COR-L47 (cell line): ENCODE measurements at regions not wholly inside any gene's neighbourhood (a gene's known extent, or its start where the extent isn't known, plus 50 kb on each side); places are given as distances from the start of the nearest gene placed in this dataset.
"Not testable (repeated sequence)": the region's sequence is repeated elsewhere in the genome, so short reads cannot be mapped to it uniquely, and the experiment has no call there.

Experiments
- DNase-seq: peaks from one replicate; lab custom pipeline; 2025; lab: John Stamatoyannopoulos, UW

DNA sequence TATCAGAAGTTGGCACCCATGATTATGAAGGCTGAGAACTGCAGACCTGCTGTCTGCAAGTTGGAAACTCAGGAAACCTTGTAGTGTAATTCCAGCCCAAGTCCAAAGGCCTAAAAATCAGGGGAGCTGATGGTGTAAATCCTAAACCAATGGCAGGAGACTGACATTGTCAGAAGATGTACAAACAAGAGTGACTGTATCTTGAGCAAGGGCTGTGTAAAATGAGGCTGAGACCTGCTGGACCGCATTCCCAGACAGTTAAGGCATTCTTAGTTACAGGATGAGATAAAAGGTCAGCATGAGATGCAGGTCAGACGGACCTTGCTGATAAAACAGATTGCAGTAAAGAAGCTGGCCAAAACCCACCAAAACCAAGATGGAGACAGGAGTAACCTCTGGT lies 147.7 kb downstream of the COG6 start:
- DNase-seq = no peak

DNA sequence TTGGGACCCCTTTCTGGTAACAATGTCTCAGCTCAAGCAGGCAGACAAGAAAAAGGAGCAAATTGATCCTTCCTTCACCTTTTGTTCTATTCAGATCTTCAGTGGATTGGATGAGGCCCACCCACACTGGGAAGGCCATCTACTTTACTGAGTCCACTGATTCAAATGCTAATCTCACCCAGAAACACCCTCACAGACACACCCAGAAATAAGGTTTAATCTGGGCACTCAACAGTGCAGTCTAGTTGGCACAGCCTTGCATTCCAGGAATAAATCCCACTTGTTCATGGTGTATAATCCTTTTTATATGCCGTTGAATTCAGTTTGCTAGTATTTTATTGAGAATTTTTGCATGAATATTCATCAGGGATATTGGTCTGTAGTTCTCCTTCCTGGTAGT lies 148.4 kb downstream of the COG6 start:
- no peak for DNase-seq

DNA sequence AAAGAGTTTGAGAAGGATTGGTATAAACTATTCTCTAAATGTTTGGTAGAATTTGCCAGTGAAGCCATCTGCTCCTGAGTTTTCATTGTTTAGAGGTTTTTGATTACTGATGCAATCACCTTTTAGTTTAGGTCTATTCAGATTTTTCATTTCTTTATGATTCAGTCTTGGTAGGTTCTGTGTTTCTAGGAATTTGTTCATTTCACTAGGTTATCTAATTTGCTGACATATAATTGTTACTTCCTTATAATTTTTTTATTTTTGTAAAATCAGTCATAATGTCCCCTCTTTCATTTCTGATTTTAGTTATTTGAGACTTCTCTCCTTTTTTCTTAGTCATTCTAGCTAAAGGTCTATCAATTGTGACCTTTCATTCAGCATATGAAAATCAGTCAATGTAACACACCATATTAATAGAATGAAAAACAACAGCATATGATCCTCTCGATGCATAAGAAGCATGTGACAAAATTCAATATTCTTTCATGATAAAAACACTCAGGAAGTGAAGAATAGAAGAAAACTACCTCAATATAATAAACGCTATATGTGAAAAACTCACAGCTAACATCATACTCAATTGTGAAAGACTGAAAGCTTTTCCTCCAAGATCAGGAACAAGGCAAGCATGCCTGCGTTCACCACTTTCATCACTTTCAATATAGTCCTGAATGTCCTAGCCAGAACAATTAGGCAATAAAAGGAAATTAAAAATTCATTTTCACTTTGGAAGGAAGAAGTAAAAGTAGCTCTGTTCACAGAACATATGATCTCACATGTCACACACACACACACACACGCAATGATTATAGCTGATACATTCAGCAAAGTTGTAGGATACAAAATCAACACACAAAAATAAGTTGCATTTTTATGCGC lies 149.1 kb downstream of the COG6 start:
- DNase-seq = no peak

DNA sequence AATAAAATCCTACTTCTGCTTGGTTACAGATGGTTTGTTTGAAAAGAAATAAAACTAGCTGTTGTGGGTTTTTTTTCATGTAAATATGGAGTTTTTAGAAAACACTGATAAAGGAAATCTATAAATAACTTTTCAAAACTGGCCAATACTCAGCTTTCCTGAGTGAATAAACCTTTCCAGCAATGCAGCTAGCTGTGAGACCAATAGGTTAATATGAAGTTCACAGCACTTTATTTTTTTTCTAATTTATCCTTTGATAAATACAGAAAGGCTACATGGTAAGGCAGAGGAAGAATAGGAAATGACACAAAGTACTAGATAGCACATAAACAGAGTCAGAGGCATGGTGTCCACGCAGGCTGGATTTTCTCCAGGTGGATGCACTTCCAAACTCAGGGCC lies 154.0 kb downstream of the COG6 start:
- no peak for DNase-seq

DNA sequence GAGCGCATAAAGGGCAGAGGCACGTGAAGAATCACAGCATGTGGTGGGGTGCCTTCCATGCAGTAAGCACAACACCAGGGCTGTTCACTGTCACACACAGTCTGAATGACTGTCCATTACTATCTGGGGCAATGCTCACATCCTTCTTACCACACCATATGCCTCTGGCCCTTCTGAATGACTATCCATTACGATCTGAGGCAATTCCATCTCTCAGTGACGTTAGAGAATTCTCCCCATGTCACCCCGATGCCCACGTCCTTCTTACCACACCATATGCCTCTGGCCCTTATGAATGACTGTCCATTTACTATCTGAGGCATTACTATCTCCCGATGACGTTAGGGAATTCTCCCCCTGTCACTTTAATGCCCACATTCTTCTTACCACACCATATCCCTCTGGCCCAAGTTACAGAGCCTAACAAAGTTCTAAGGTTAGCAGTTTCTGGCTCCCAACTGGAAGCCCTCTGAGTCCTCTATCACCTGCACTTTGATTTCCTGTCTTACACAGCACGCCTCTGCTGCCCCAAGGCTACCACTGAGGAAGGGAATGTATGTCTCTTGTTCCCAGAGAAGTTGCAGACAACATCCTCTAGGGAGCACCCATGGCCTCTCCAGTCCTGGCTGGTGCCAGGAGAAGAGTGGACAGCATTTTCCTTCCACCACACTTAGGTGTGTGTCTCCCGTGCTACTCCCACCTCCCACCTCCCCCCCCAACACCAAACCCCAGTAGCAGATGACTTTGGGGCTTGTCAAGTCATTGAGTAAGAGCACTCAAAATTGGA lies 154.8 kb downstream of the COG6 start:
- no peak for DNase-seq

GRCh38 chr13:39811051-39811450 lies 155.6 kb downstream of the COG6 start:
- DNase-seq = no peak

- DNase-seq = no peak
Observed at GRCh38 chr13:39811696-39812095, 156.2 kb downstream of the COG6 start.

DNA sequence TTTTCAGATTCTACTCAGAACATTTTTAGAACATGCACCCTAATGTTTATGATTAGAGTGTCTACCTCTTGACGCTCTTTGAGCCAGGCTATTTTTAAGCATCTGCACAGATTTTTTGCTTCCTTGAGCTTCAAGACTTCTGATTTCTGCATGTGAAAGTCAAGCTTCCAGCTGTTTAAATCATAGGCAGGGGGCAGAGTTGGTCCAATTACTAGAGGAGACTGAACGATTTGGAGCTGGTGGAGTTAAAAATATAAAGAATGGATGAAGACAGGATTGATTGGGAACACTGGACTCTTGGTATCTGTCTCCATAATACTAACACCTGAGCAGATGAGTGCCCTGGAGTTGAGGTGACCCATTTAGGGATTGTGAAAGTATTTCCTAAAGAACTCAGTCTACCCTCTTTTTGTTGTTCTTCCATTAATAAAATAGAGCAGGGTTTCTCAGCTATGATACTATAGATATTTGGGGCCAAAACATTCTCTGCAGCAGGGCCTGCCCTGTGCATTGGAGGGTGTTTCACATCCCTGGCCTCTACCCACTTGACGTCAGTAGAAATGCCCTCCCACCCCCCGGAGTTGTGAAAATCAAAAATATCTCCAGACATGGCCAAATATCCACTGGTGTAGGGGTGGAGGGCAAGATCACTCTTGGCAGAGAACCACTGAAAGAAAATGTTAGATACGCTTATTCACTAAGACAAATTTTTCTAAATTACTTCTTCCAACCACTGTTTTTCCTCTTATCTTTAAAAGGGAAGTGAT lies 160.1 kb downstream of the COG6 start:
- no peak for DNase-seq

DNA sequence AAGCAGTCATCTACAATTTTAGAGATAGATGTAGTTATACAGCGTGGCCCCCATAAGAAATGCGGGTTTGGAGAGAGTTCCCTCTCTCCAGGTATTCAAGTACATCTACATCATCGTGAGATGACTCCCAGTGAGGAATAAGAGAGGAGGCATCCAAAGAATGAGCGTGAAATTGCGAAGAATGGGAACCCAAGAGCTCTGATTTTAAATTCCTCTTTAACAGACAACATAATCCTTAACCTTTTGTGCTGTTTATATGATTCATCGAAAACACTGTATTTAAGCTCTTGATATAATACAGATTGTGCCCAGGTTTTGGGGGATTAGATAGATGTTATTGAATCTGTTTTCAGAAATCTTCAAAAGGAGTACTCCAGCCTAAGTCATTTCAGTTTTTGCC lies 161.5 kb downstream of the COG6 start:
- no peak for DNase-seq

- DNase-seq = no peak
Observed at GRCh38 chr13:39818953-39819352, 163.5 kb downstream of the COG6 start.

- no peak for DNase-seq
Observed at GRCh38 chr13:39820606-39821005, 165.1 kb downstream of the COG6 start.

DNA sequence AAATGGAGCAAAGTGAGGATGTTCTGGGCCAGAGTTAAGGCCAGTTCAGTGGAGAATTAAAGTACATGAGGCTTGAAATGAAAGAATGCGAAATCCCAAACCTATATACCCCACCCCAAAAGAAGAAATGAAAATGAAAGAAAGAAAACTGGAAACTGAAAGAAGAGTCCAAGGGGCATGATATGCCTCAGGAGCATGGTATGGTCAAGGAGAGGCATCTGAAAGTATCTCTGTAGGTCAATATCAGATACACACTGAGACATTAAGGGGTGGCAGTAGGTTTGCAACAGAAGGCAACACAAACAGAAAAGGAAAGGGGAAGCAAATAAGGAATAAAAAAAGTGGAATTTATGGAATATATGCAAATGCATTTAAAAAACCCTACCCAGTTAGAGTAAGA lies 166.5 kb downstream of the COG6 start:
- DNase-seq = no peak

- no peak for DNase-seq
Observed at GRCh38 chr13:39822437-39822836, 167.0 kb downstream of the COG6 start.

GRCh38 chr13:39823063-39823713 lies 167.7 kb downstream of the COG6 start:
- DNase-seq = no peak

GRCh38 chr13:39825886-39826285 lies 170.4 kb downstream of the COG6 start:
- no peak for DNase-seq

DNA sequence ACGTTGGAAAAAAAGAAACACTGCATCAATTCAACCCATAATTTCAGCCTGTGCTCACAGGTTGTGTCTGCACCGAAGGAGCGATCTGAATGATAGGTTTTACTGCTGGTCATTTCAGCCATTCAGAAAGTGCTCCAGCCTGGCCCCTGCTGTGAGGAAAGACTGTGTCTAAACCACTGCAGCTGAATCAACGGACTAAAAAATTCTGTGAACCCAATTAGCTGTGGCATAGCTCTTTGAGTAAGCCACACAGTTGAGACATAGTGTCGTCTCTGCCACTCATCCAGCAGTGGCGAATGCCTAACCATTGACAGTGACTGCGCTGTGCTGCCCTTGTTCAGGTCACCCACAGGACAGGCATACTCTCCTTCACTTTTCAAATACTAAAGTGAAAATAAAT lies 179.8 kb downstream of the COG6 start:
- peak; percentile 9 for DNase-seq

DNA sequence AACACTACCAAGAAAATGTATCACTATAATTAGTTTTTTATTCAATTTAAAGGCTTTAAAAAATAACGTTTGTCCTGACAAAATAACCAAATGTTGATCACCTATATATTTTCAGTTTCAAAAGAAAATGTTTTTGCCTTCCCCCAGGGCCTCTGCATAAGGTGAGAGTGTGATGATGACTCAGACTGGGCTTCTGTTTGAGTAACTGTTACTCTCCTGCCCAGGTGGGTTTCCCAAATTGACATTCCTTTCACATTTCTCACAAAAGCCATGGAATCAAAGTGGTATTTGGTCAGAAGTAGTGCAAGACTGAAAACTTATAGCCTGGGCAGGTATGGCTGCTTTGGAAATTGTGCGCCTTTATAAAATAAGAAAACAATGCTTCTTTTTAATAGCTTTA lies 180.6 kb downstream of the COG6 start:
- no peak for DNase-seq

DNA sequence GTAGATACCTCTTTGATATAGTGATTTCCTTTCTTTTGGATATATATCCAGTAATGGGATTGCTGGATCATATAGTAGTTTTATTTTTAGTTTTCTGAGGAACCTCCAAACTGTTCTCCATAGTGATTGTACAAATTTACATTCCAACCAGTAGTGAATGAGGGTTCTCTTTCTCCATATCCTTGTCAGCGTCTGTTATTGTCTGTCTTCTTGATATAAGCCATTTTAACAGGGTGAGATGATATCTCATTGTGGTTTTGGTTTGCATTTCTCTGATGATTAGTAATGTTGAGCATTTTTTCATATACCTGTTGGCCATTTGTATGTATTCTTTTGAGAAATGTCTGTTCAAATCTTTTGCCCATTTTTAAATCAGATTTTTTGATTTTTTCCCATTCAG lies 182.4 kb downstream of the COG6 start:
- not testable (repeated sequence) for DNase-seq

DNA sequence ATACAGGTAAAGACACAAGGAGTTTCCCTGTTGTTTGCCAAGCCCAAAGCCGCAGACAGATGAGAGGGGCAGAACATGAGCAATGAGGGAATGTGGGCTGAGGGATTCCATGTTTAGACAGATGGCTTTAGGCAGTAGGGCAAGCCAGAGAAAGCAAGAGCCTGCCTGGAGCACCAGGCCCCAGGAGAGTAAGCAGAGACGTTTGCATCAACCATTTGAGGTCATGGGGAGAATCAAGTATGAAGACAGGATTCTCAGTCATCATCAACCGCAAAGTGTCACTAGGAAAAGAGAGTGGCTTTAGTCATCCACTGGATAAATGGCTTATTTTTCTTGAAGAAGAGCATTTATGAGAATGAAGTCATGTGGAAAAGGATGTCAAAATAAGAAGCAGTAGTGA lies 184.7 kb downstream of the COG6 start:
- no peak for DNase-seq

- no peak for DNase-seq
Observed at GRCh38 chr13:39847336-39847735, 191.9 kb downstream of the COG6 start.

DNA sequence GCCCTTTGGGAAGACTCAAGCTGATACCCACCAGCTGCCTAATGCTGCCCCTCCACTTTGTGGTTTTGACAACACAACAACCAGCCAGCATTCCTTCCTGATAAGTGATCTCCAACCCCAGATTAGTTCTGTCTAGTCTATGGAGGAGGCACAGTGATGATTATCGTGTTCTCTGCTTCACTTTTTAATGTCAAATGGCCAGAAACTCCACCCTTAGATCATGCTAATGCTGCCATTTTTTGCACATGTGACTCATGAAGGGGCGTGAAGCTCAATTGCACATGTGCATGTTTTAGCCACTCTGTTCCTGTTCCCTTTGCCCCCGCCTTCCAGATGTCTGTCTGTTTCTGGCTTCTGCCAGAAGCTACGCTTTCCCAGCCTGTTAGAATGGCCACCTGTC lies 199.8 kb downstream of the COG6 start:
- DNase-seq = no peak

DNA sequence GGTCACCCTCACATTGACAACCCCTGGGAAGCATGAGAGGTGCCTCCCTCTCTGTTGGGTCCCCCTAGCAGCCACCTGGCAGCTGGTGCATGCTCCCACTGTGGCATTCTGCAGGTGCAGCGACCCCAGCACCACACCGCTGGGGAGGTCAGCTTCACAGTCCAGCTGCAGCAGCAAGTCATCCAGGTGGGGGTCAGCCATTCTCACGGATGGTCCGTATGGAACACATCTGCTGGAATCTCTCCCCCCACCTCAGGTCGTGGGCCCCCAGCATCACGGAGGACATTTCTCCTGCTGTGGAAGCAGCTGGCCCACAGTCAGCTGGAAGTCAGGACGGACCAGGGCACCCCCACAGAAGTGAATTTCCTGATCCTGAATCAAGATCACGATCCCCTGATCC lies 201.3 kb downstream of the COG6 start:
- no peak for DNase-seq
